Left lobe of liver (tissue), 2 donors: ENCODE measurements at regions not wholly inside any gene's neighbourhood (a gene's known extent, or its start where the extent isn't known, plus 50 kb on each side); places are given as distances from the start of the nearest gene placed in this dataset.
A peak's percentile ranks its signal among the peaks of the same experiment; 100 is the strongest.

ENCODE experiments used
- ATAC-seq: fragments of 200-7000 bp; cut with Tn5 transposase; one replicate; pipeline ENCODE4 v1.9.1; 2020; ENCODE audit warnings: mild to moderate bottlenecking, moderate library complexity
- DNase-seq: peaks from one replicate; pipeline ENCODE4 v3.0.0-alpha.2; 2020; ENCODE audit warnings: low spot score
- donor health status: DM: no; HTN: no; CAD: no; lungs with moderate emphysema.
- donor health status: DM: no; HTN: yes; CAD: no.

DNA sequence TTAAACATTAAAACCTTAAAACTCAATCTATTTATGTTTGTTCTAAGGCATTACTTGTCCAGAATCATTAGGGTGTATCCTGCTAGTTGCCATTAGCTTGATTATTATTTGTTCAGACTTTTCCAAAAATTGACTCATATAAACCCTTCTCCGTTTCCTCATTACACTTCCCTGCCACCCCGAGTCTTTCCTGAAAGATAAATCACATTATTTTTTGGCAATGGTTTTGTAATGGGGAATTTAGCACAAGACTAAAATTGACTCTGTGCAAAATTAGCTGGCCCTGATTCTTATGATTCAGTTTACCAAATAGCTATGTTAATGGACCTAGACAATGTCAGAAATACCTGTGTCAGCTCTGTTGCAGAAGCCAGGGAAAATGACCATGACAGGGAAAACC is 112.2 kb upstream of the NT5C1B start:
- DNase-seq (no peak), ATAC-seq (no peak)

GRCh38 chr2:18690342-18690741 is 101.0 kb upstream of the NT5C1B start:
- DNase-seq (no peak), ATAC-seq (no peak)

GRCh38 chr2:18684206-18685038 is 95.1 kb upstream of the NT5C1B start:
- DNase-seq = no peak

GRCh38 chr2:18682681-18683080 is 93.3 kb upstream of the NT5C1B start:
- DNase-seq (no peak), ATAC-seq (no peak)

More at GRCh38 chr2:18684206-18685038, 95.1 kb upstream of the NT5C1B start:
- ATAC-seq = no peak

GRCh38 chr2:18677280-18677679 is 87.9 kb upstream of the NT5C1B start:
- no peak for ATAC-seq

GRCh38 chr2:18674309-18674708 is 84.9 kb upstream of the NT5C1B start:
- no peak for ATAC-seq
- DNase-seq = no peak

More at GRCh38 chr2:18677280-18677679, 87.9 kb upstream of the NT5C1B start:
- no peak for DNase-seq

GRCh38 chr2:18671363-18671762 is 82.0 kb upstream of the NT5C1B start:
- no peak for ATAC-seq
- DNase-seq = no peak

- DNase-seq (no peak), ATAC-seq (no peak)
Observed at GRCh38 chr2:18668221-18668620, 78.9 kb upstream of the NT5C1B start.

DNA sequence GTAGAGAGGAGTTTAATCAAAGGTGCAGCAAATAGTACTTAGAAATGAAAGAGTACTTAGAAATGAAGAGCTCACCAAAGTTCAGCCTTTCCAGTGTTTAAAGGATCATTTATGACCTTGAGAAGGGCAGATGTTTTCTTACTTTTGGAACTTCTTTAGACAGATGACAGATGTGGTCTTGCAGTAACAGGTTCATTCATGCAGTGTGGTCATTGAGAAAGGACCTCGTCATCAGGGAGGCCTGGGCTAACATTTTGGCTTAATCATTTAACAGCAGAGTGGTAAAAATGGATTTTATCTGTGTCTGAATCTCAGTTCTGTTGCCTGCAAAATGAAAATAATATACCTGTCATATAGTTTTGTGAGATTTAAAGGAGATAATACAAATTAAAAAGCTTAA is 75.1 kb upstream of the NT5C1B start:
- ATAC-seq (no peak), DNase-seq (no peak)

DNA sequence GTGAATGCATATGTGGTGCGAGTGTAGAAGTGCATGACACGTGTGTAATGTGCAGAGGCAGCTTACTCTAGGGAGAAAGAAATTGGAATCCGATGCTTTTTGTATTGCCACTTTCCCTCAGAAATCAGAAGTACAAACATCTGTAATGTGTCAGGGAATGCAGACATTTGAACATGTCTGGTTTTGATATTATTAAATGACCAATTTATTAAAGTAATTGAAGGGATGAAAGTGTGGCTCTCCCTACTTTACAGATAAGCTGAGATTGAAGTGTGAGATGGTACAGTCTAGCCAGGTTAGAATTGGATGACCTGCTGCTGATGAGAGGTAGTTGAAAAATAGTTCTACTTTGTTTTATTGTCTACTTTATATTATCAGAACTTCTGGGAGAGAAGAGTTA is 74.5 kb upstream of the NT5C1B start:
- DNase-seq (no peak), ATAC-seq (no peak)

DNA sequence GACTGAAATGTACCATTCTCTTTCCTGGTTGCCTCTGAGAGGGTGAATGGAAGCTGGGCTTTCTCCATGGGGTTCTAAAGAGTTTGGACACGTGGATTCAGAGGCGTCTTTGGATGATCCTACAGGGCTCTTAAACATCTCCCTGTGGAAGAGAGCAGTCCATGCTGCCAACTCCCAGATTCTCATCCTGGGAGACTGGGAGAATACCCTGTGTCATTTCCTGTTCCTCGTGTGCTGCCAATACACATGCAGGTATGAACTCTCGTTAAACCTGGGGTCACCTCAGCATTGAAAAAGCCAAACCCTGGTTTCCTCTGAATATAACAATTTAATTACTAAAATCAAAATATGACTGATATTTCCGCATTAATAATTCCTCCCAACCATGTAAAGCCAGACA is 73.3 kb upstream of the NT5C1B start:
- DNase-seq (no peak), ATAC-seq (no peak)

GRCh38 chr2:18659915-18660314 is 70.5 kb upstream of the NT5C1B start:
- ATAC-seq (no peak), DNase-seq (no peak)

DNA sequence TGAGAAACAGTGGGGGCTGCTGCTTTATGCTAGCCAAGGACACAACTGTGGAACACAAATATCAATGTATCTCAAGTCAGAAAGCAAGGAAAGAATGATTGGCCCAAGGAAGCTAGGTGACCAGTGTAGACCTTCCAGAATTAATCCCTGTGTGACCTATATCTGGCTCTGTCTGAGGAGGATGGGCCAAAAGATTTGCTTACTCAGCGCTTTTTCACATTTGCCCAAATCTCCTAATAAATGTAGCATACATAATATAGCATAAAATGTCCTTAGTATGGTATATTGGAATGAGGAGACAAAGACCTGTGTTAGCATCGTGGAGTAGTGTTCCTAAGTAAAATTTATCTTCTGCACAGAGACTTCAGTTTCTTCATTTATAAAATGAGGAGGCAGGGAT is 66.7 kb upstream of the NT5C1B start:
- ATAC-seq = no peak
- no peak for DNase-seq

DNA sequence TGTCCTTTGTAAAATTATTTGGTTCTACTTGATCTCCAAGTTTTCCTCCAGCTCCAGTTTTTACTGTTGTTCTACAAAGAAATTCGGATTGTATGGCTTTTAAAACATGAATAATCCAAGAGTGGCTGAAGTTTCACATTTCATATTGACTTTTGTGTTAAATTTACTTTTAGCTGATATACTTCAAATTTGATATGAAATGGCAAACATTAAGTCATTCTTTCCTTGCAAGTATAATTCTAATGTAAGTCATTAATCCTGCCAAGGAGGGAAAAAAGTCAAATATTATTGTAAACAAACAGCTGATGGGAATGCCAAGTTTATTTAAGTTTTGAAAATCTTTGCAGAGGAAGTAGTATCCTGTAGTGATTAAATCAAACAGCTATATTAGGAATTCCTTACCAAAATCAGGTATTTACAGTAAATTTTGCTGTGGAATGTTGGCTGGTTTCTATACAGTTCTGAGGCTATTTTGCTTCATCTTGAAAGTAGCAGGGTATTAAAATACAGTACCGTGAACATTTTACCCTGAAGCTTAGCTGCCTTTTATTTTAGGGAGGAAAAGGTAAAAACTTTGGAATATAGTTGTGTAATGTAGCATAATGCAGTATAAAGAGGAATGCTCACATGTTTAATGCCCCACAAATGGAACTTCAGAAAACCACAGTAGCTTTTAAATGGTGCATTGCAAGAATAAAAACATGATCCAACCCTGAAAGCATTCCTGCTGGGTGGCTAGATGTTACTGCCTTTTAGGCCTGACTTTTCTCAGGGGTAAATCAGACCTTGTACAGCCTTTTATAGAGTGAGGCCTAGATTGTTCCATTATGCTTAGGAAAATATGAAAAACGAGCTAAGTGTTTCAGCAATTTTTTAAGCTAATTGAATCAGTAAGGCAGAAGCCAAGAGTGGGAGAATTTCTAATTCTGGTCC is 62.7 kb upstream of the NT5C1B start:
- ATAC-seq (no peak), DNase-seq (no peak)

DNA sequence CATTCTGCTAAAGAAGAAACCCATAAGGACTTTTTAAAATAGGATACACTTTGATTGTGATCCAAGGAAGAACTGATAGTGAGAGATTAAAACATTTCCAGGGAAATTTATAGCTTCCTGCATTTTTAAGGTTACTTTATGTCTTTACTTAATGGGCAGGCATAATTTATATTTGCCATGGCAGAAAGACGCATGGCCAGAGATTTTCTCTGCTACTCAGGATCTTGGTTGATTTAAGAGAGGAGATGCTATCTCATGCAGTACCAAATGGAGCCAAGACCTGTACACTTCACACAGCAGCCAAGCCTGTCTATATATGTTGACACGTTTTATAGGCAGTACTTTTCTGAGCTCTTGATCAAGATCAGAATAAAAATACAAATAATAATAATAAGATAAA is 60.9 kb upstream of the NT5C1B start:
- ATAC-seq = no peak
- DNase-seq = no peak

DNA sequence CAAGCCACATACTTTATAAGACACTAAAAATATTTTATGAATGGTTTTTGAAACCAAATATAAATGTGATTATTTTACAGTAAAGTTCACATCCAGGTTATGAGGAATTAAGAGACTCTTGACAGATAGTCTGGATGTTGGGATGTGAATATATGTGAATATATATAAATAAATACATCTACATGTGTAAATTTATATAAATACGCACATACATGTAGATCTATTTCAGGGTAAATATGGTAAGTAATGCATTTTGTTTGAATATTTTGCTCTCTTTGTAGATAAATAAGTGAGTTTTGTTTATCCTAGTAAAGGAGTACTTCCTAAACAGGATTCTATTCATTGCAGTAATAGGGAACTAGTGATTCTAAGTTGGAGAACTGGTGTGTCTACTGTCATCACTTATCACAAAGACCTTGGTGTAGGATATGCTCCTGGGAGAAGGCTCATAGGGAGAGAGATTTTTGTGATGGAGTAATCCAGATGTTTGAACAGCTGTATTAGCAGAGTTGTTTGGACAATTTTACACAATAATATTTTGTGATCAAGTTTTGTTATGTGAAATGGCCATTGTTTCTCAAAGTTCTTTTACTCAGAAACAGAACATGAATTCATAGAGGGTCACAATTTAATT is 60.2 kb upstream of the NT5C1B start:
- ATAC-seq = no peak
- DNase-seq = no peak

- ATAC-seq (no peak), DNase-seq (no peak)
Observed at GRCh38 chr2:18648161-18648560, 58.8 kb upstream of the NT5C1B start.

DNA sequence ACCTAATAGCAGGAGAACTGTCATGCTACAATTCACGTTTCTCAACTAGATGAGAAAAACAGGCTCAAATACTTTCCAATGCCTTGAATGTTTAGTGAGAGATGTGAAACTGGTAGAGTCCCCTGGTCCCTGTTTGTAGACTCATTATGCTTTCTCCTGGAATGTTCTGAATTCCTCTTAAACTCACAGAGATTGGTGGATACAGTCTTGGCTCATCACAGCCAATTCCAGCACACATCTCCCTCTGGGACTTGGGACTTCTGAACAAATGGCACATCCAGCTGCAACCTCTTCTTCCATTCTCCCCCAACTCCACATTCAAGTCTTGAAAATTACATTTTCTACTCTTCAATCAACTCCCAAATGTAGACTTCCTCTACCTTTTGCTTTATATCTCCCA is 58.4 kb upstream of the NT5C1B start:
- no peak for DNase-seq
- ATAC-seq = no peak

- no peak for ATAC-seq
- no peak for DNase-seq
Observed at GRCh38 chr2:18645315-18645714, 55.9 kb upstream of the NT5C1B start.

- no peak for DNase-seq
Observed at GRCh38 chr2:18644115-18644462, 54.7 kb upstream of the NT5C1B start.

DNA sequence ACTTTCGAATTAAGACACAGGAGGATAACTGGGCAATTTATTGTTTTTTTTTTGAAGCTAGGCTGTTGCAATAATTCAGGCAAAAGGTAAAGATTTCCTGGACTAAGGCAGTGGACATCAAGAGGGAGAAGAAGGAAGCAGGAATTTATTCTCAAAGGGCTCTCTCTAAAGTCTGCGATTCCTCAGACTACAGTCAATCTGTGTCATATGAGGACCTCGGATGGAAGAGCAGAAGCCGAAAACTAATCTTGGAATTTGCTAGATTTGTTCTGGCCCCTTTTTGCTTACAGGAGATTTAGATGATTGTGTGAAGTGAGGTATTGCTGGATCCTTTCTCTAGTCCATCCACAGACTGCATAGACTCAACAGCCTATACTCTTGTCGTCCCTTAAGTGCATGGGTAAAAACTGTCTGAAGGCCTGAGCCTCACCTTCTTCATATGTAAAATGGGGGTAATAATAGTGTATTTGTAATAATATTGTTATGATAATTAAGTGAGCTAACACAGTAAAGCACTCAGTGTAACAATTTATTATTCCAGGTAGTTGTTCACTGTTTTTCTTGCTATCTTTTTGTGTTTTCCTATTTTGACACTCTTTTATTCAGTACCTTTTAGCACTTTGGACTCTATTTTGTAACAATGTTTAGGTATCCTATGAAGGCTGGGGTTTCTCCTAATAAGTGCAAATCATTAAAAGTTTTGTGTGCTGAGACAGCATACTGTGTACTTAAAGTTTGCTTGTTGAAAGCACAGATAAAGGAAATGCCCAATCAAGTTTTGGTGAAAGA is 54.2 kb upstream of the NT5C1B start:
- ATAC-seq (peak; percentile 70), DNase-seq (no peak)

More at GRCh38 chr2:18644115-18644462, 54.7 kb upstream of the NT5C1B start:
- ATAC-seq = peak; percentile 13
